HG03469 (cell line): ENCODE measurements at regions not wholly inside any gene's neighbourhood (a gene's known extent, or its start where the extent isn't known, plus 50 kb on each side); places are given as distances from the start of the nearest gene placed in this dataset.
A peak's percentile ranks its signal among the peaks of the same experiment; 100 is the strongest.

Experiments used
- ATAC-seq: cut with Tn5 transposase; IDR thresholded peaks from one replicate; pipeline ENCODE4 v1.9.1; 2021; ENCODE audit warnings: mild to moderate bottlenecking, moderate library complexity, moderate number of reproducible peaks; ENCODE audit not compliant: unreplicated experiment

DNA sequence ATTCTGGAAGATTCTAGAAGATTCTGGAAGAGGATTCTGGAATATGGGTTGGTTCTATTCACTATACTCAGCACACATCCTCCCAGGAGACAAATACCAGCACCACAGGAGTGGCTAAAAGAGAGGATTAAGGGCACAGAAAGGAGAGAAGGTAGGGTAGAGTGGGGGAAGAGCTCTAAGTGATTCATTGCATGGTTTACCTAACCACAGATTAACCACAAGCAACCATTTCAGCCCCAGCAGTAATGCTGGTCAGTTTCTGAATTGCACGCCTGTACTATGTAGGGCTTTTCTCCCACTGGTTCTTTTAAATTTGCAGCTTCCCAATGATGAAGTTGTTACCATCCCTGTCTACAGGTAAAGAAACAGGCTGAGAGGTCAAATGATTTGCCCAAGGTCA lies 192.7 kb upstream of the PMEPA1 start:
- ATAC-seq: peak; percentile 54

GRCh38 chr20:57901526-57901925 lies 191.7 kb upstream of the PMEPA1 start:
- no peak for ATAC-seq

GRCh38 chr20:57900226-57900905 lies 190.6 kb upstream of the PMEPA1 start:
- ATAC-seq: no peak

DNA sequence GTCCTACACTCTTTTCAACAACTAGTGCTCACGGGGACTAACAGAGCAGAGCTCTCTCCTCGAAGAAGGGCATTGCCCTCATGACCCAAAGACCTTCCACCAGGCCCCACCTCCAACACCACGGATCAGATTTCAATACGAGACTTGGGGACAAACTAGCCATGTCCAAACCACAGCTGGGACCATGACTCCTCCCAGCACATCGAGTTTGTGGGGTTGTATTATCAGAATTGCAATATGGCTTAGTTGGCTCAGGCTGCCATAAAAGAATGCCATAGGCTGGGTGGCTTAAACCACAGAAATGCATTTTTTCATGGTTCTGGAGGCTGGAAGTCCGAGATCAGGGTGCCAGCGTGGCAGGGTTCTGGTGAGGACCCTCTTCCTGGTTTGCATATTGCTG lies 189.7 kb upstream of the PMEPA1 start:
- no peak for ATAC-seq

DNA sequence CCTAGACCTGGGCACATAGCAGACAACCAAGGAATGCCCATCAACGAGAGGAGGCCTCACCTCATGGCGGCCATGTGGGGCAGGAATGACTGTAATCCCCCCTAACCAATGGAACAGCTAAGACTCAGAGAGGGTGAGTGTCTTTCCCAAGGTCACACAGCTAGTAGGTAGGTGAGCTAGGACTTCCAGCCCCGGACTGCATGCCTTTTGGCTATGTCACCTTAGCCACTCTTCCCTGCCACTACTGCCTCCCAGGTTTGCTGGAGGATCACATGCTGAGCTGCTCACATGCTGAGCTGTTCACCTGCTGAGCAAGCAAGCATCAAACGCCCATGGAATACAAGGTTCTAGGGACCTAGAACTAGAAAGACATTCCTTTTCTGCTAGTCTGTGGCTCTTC lies 188.5 kb upstream of the PMEPA1 start:
- ATAC-seq: no peak

DNA sequence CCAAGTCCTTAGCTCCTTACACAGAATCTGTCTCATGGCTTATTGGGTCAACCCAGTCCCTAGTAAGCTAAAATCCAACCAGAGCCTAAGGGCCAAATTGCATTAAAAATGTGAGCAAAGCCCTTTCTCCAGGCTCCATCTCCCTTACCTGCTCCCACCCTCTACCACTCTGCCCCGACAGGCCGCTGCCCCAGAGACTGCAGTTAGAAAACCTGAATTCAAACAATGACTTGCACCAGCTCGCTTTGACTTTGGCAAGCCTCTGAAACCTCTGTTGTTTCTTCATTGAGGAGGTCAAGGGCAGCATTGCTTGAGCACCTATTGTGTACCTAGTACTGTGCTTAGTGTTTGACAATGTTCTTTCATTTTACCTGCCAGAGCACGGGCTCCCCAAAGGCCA lies 188.1 kb upstream of the PMEPA1 start:
- no peak for ATAC-seq

DNA sequence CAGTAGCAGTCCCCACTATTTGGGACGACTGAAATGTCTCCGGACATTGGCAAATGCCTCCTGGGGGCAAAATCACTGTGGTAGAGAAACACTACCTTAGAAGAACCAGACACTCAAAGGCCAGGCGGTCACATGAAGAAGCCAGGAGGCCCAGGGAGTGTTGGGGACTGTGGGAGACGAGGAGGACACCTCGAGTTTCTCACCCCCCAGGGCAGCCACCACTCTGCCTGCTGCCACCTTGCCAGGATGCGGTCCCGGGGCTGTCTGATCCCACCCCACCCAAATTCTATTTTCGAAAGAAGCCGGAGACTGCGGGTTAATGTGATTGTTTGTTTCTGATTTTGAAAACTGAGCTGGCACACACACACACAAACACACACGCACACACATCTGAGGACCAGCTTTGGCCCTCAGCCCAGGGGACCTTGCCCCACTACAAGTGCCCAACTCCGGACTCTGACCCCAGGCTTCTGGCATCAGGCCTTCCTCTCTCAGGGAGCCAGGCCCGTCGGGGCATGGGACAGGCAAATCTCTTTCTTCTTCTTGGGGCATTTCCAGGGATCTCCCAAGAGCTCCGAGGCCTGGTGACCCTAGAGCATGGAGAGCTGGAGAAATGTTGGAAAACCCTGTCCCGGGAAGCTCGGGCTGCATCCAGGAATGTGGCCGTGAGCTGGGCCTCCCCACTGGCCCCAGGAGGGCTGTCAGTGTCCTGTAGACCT lies 187.5 kb upstream of the PMEPA1 start:
- ATAC-seq: no peak

DNA sequence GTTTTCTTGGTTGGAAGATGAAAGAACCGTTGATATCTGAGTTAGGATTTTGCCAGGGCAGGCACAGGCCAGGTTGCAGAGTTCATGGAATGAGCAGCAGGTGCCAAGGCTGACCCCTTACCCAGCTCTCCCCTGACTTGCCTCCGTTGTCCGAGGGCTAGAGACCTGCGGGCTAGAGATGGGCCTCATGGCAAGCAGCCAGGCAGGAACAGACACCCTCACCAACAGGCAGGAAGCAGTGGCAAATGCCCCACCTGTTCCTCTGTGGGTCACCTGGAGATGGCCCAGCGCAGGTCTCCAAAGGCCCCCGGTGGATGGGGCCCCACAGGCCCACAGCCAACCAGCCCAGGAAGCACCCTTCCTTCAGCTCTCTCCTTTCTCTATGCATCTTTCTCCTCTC lies 186.7 kb upstream of the PMEPA1 start:
- ATAC-seq: no peak

- ATAC-seq: no peak
Observed at GRCh38 chr20:57896017-57896416, 186.2 kb upstream of the PMEPA1 start.

DNA sequence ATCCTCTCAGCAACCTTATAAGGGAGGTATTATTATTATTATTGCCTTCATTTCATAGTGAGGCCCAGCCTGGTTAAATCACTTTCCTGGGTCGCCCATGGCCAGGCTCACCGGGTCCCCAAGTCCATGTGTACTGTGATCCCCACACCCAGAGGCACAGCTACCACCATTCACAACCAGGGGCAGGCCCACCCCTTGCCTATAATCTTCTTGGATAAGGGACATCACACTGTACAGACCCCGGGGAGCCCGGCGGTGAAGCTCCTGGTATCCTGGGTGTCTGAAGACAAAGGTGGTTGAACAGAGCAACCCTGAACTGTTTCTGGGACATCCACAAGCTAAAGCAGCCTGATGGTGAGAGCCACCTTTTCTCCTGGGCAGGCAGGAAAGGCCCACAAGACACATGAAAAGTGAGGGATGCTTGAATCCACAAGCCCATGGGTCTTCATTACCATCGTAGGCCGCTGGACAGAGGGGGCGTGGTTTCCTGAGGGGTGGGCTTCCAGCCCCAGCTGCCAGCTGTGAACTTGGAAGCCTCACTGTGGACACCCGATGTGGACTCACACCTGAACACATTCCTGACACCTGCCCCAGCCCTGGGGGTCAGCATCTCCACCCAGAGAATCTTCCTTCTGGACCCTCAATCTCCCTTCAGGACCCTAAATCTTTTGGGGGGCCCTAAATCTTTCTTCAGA lies 185.5 kb upstream of the PMEPA1 start:
- no peak for ATAC-seq

DNA sequence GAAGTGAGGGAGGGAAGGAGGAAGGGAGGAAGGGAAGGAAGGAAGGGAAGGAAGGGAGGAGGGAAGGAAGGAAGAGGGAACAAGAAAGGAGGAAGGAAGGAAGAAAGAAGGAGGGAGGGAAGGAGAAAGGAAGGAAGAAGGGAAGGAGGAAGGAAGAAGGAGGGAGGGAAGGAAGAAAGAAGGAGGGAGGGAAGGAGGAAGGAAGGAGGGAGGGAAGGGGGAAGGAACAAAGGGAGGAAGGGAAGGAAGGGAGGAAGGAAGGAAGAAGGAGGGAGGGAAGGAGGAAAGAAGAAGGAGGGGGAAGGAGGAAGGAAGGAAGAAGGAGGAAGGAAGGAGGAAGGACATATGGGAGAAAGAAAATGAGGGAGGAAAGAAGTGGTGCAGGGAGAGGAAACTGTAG lies 184.7 kb upstream of the PMEPA1 start:
- no peak for ATAC-seq

- no peak for ATAC-seq
Observed at GRCh38 chr20:57894096-57894495, 184.3 kb upstream of the PMEPA1 start.

GRCh38 chr20:57893366-57893999 lies 183.7 kb upstream of the PMEPA1 start:
- no peak for ATAC-seq

- no peak for ATAC-seq
Observed at GRCh38 chr20:57892471-57892870, 182.7 kb upstream of the PMEPA1 start.

DNA sequence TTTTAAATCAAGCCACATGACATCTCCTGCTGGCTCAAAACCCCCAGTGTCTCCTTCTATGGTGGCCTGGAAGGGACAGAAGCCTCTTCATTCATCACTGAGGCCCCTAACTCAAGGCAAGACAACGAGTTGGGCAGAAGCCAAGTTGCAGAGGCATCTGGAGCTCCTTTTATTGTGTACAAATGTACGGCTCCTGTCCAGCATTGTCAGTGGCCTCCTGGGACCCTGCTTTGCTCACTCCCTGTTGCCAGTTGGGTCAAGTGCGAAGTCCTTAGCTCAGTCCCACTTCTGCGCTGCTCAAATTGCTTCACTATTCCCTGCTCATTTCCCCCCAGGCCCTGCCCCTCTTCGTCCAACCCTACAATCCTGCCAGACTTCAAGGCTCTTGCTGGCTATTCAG lies 181.2 kb upstream of the PMEPA1 start:
- no peak for ATAC-seq

GRCh38 chr20:57890202-57890800 lies 180.5 kb upstream of the PMEPA1 start:
- ATAC-seq: no peak

- ATAC-seq: no peak
Observed at GRCh38 chr20:57888591-57888990, 178.8 kb upstream of the PMEPA1 start.

DNA sequence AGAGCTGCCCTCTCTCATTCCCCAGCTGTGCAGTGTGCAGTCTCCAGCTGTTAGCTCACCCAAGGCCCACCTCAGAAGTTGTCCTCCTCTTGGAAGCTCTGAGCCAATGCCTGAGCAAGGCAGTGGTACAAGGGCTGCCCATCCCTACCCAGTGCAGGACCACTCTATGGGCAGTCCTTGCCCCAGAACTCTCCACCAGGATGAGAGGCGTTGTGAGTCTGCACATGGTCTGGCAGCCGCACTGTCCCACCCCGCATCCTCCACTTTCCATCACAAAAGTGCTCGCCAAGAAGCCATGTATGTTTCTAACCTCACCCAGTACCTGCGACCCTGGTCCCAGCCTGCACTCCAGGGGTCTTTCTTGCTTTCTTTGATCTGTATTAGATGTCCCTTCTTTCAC lies 175.1 kb upstream of the PMEPA1 start:
- no peak for ATAC-seq

DNA sequence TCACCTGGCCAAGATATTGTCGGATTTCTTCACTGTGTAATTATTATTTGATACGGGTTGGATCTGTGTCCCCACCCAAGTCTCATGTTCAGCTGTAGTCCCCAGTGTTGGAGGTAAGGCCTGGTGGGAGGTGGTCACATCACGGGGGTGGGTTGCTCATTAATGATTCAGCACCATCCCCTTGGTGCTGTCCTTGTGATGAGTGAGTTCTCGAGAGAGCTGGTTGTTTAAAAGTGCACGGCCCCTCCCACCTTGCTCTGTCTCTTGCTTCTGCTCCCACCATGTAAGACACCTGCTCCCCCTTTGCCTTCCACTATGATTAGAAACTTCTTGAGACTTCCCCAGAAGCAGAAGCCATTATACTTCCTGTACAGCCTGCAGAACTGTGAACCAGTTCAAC lies 173.9 kb upstream of the PMEPA1 start:
- no peak for ATAC-seq

GRCh38 chr20:57883224-57883623 lies 173.4 kb upstream of the PMEPA1 start:
- no peak for ATAC-seq

- no peak for ATAC-seq
Observed at GRCh38 chr20:57882451-57883161, 172.8 kb upstream of the PMEPA1 start.
